Mesodermal cell (in vitro differentiated cells): ENCODE measurements at regions not wholly inside any gene's neighbourhood (a gene's known extent, or its start where the extent isn't known, plus 50 kb on each side); places are given as distances from the start of the nearest gene placed in this dataset.
A peak's percentile ranks its signal among the peaks of the same experiment; 100 is the strongest.

ENCODE experiments used
- H3K27ac ChIP-seq: 2 replicates; pipeline ENCODE4 v1.7.0; 2013; ENCODE audit warnings: mild to moderate bottlenecking, low read depth, low read length, moderate library complexity; ENCODE audit not compliant: severe bottlenecking
- H3K36me3 ChIP-seq: 2 replicates; pipeline ENCODE4 v1.7.1; 2013; ENCODE audit warnings: mild to moderate bottlenecking, low read length, moderate library complexity; ENCODE audit not compliant: control insufficient read depth, insufficient read depth
- H3K4me1 ChIP-seq: one replicate; pipeline ENCODE4 v1.7.1; 2013; ENCODE audit warnings: mild to moderate bottlenecking, low read length; ENCODE audit not compliant: insufficient read depth, control insufficient read depth, poor library complexity, severe bottlenecking
- H3K4me3 ChIP-seq: 2 replicates; pipeline ENCODE4 v1.7.0; 2013; ENCODE audit warnings: low read length, control low read depth, mild to moderate bottlenecking; ENCODE audit not compliant: insufficient read depth, poor library complexity, severe bottlenecking; ENCODE audit errors: extremely low read depth
- H3K9me3 ChIP-seq: 2 replicates; pipeline ENCODE4 v1.7.1; 2013; ENCODE audit warnings: mild to moderate bottlenecking, low read length, moderate library complexity; ENCODE audit not compliant: control insufficient read depth
- whole genome bisulfite sequencing, 2 experiments: methylation state at CpG; one replicate each; pipeline ENCODE4 v1.1.5; 2013; ENCODE audit warnings: missing lambda C conversion rate in 2 of 2; ENCODE audit not compliant: insufficient coverage in 2 of 2; 5-methylcytosine and 5-hydroxymethylcytosine counted together

GRCh38 chr12:13587721-13588390, 391.3 kb downstream of the EMP1 start:
- no peaks in the 10 kb centered on the region for H3K4me1 ChIP-seq
- WGBS, 2 experiments, result 100% methylated on average over 1 of the region's 5 CpGs; no CpG with 5 or more reads in 1 of the 2 experiments

DNA sequence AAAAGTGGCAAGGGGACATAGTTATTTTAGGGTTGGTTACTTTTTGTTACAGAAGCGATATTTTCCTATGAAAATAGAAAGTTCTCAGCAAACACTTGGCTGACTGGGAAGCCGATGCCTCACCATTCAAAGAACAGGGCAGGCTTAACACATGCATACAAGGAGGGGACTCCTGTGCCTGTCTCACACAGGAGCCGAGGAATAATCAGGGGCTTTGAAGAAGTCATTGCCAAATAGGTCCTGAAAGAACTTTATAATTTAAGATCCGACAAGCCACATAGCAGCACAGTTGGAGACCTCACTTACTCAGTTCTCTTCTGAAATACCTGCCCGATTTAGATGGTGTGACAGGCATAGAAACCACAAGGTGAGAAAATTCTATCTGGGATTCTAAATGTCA, 389.8 kb downstream of the EMP1 start:
- no peak overlapping the region for H3K4me3 ChIP-seq
- 55 to 74% methylated on average over 2 to 3 of the region's 5 CpGs for WGBS, 2 experiments

More at GRCh38 chr12:13587721-13588390, 391.3 kb downstream of the EMP1 start:
- Histone ChIP-seq H3K9me3 (no peaks in the 10 kb centered on the region), H3K4me3 (no peak overlapping the region), H3K36me3 (no peaks in the 10 kb centered on the region), H3K27ac (no peak overlapping the region)

DNA sequence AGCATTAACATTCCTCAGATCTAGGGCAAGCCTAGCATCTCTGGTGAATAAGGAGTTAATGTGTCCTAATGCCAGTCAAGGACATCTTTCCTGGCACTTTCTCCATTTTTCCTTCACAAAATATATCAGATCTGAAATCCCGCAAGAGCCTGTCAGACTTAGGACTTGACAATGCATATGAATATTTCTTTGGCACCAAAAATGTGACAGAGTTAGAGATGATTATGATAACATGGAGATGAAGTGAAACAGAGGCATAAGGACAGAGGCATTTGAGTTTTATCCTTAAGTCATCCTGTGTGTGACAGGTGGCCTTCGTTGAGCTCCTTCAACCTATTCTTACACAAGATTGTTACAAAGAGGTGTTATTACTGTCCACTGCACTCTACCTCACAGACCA, 388.0 kb downstream of the EMP1 start:
- WGBS, 2 experiments, result 100% methylated on average over 1 of the region's 2 CpGs; no CpG with 5 or more reads in 1 of the 2 experiments

More for the DNA sequence above, 389.8 kb downstream of the EMP1 start:
- Histone ChIP-seq H3K36me3 (no peaks in the 10 kb centered on the region), H3K27ac (no peak overlapping the region), H3K4me1 (no peaks in the 10 kb centered on the region), H3K9me3 (no peaks in the 10 kb centered on the region)

GRCh38 chr12:13583630-13584029, 387.1 kb downstream of the EMP1 start:
- no peaks in the 10 kb centered on the region for H3K4me1 ChIP-seq
- H3K4me3 ChIP-seq, result no peak overlapping the region
- H3K9me3 ChIP-seq, result peaks cover 3% of the 10 kb centered on the region
- WGBS, 2 experiments, result 87 to 89% methylated on average over 5 to 7 of the region's 7 CpGs
- H3K36me3 ChIP-seq, result no peaks in the 10 kb centered on the region
- no peak overlapping the region for H3K27ac ChIP-seq

More for the DNA sequence above, 388.0 kb downstream of the EMP1 start:
- Histone ChIP-seq H3K27ac (no peak overlapping the region), H3K4me3 (no peak overlapping the region), H3K4me1 (no peaks in the 10 kb centered on the region), H3K36me3 (no peaks in the 10 kb centered on the region), H3K9me3 (peaks cover 3% of the 10 kb centered on the region)

DNA sequence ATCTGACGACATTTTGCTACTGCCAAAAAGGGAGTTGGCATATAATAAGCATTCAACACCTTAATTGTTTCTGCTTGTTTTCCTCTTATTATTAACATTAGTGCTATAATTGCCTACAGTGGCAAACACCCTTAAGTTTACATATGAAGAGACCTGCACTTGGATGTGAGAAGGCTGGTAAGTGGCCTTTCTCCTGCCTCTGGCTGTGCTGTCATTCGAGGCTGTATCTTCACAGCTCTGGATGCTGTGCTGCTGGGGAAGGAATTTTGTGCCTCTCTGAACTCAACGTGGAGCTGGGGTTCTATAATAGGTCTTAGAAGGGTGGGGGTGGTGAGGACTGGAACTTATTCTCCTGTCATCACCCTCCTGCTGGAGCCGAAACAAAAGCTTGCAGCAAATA, 385.9 kb downstream of the EMP1 start:
- WGBS, 2 experiments, result 38 to 39% methylated on average over 1 to 4 of the region's 4 CpGs
- no peak overlapping the region for H3K27ac ChIP-seq
- peaks cover 3% of the 10 kb centered on the region for H3K9me3 ChIP-seq
- H3K36me3 ChIP-seq, result no peaks in the 10 kb centered on the region
- H3K4me3 ChIP-seq, result no peak overlapping the region
- H3K4me1 ChIP-seq, result no peaks in the 10 kb centered on the region

GRCh38 chr12:13581031-13581430, 384.5 kb downstream of the EMP1 start:
- Histone ChIP-seq H3K36me3 (no peaks in the 10 kb centered on the region), H3K4me1 (no peaks in the 10 kb centered on the region), H3K27ac (no peak overlapping the region), H3K4me3 (no peak overlapping the region), H3K9me3 (peaks cover 3% of the 10 kb centered on the region)

DNA sequence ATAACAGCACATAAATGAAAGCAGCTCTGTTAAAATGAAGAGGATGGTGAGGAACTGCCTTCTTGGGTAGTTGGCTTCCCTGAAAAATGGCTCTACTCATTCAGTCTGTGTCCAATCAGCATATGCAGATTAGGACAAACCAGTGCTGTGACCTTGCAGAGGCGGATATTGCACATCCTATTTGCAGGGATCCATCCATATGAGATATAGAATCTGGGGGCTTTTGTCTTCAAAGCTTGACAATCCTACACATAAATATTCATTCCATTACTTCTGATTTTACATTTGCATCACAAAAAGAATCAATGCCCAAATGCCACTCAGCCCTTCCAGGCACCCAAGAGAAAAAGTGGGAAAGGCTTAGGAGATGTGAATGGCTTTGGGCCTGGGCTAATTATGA, 383.7 kb downstream of the EMP1 start:
- no peaks in the 10 kb centered on the region for H3K36me3 ChIP-seq
- WGBS, 2 experiments, result 100% methylated on average over 1 of the region's 1 CpG; no CpG with 5 or more reads in 1 of the 2 experiments
- no peaks in the 10 kb centered on the region for H3K4me1 ChIP-seq
- no peak overlapping the region for H3K27ac ChIP-seq
- H3K9me3 ChIP-seq, result peaks cover 3% of the 10 kb centered on the region
- H3K4me3 ChIP-seq, result no peak overlapping the region

- WGBS, 2 experiments, result 87 to 93% methylated on average over 3 of the region's 3 CpGs
- Histone ChIP-seq H3K9me3 (peaks cover 3% of the 10 kb centered on the region), H3K27ac (no peak overlapping the region), H3K4me3 (no peak overlapping the region), H3K36me3 (no peaks in the 10 kb centered on the region), H3K4me1 (peaks cover 4% of the 10 kb centered on the region)
Measured at GRCh38 chr12:13576935-13577500, 380.5 kb downstream of the EMP1 start.

- 60% methylated on average over 1 of the region's 3 CpGs; no CpG with 5 or more reads in 1 of the 2 experiments for WGBS, 2 experiments
- H3K9me3 ChIP-seq, result no peaks in the 10 kb centered on the region
- H3K36me3 ChIP-seq, result no peaks in the 10 kb centered on the region
- H3K4me1 ChIP-seq, result peaks cover 4% of the 10 kb centered on the region
- H3K27ac ChIP-seq, result peak overlapping the region; percentile 18
- H3K4me3 ChIP-seq, result no peak overlapping the region
Measured at GRCh38 chr12:13573698-13574321, 377.3 kb downstream of the EMP1 start.

- Histone ChIP-seq H3K4me3 (no peak overlapping the region), H3K36me3 (no peaks in the 10 kb centered on the region), H3K27ac (no peak overlapping the region), H3K4me1 (peaks cover 4% of the 10 kb centered on the region), H3K9me3 (no peaks in the 10 kb centered on the region)
- WGBS, 2 experiments, result 77 to 100% methylated on average over 1 to 2 of the region's 2 CpGs
Measured at GRCh38 chr12:13571035-13571434, 374.5 kb downstream of the EMP1 start.
